ENCODE measurements at regions not wholly inside any gene's neighbourhood (a gene's known extent, or its start where the extent isn't known, plus 50 kb on each side); places are given as distances from the start of the nearest gene placed in this dataset.
A peak's percentile ranks its signal among the peaks of the same experiment; 100 is the strongest.
"Not testable (repeated sequence)": the region's sequence is repeated elsewhere in the genome, so short reads cannot be mapped to it uniquely, and the experiment has no call there.

DNA sequence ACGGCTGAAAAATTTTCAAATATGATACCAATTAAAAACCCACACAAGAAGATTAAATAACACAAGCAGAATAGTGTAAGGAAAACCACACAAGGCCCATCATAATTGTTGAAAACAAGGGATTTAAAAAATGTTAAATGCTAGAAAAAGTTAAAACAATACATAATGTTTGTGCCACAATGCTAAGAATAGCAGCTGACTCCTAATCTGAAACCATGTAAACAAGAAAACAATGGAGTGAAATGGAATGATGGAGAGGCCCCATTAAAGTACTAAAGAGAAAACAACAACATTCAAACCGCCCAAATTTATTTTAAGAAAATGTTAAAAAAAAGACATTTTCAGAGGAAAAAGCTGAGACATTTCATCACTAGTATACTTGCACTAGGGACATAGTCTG lies 663.6 kb upstream of the NCAM2 start:
- DNase-seq = no peak

DNA sequence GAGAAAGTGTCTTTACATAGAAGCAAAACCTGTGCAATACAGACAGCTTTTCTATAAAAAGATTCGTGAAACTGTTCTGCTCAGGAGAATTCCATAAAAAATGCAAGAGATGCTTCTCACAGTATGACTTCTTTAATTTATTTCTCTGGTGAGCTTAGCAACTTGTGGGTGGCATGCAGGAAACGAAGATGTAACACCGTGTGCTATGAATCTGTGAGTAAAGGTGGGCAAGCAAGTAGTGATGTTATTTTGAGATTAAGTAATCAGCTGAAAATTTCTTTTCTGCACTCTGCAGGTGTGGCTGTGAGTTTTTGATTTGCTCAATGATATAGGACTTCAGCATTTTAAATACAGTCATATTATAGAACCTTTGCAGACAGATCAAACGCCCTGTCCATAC lies 656.8 kb upstream of the NCAM2 start:
- peak in 1 of 51 donors; percentile 14 for DNase-seq

GRCh38 chr21:20343186-20343585 lies 655.0 kb upstream of the NCAM2 start:
- DNase-seq = no peak

DNA sequence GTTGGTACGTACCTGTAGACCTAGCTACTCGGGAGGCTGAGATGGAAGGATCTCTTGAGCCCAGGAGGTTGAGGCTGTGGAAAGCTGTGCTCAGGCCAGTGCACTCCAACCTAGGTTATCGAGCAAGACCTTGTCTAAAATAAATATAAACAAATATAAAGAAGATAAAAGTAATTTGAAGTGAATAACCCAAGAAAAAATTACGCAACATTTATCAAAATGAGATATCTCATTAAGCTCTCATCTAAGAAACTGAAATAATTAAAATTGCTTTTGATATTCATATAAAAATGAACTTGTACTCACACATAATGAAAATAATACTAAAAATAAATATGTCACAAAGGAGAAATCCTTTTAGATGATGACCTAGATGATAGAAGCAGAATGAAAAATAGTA lies 647.1 kb upstream of the NCAM2 start:
- no peak for DNase-seq

GRCh38 chr21:20353351-20353750 lies 644.9 kb upstream of the NCAM2 start:
- no peak for DNase-seq

DNA sequence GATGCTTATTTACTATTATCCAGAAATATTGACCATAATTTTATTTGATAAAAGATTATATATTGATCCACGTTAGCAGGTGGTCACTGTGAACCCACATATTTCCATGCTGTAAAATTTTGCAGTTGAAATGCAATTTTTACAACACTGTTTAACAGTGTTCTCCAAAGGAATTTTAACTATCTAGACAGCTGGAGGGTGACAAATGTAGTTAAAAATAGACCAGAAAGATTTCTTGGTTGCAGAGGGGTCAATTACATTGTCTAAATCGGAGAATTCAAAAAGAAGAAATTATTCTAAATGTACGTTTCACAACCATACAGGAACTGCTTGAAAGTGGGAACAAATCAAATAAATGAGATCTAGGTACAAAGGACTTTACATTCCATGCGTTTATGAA lies 625.2 kb upstream of the NCAM2 start:
- DNase-seq = no peak

- DNase-seq = no peak
These were observed 621.0 kb upstream of the NCAM2 start for GRCh38 chr21:20377250-20377649.

DNA sequence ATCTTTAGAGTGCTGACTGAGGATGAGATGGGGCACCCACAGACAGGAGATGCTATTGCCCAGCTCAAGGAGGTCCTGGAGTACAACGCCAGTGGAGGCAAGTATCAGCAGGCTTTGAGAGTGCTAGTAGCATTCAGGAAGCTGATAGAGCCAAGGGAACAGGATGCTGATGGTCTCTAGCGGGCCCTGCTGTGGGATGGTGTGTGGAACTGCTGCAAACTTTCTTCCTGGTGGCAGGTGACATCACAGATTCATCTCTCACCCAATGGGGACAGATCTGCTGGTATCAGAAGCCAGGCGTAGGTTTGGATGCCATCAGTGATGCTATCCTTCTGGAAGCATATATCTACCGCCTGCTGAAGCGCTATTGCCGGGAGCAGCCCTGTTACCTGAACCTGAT lies 609.8 kb upstream of the NCAM2 start:
- no peak for DNase-seq

- DNase-seq = no peak
These were observed 601.4 kb upstream of the NCAM2 start for GRCh38 chr21:20396798-20397197.

- DNase-seq = no peak
These were observed 593.3 kb upstream of the NCAM2 start for GRCh38 chr21:20404915-20405314.

- no peak for DNase-seq
These were observed 579.9 kb upstream of the NCAM2 start for GRCh38 chr21:20418353-20418752.

- DNase-seq = no peak
These were observed 578.4 kb upstream of the NCAM2 start for GRCh38 chr21:20419772-20420171.

DNA sequence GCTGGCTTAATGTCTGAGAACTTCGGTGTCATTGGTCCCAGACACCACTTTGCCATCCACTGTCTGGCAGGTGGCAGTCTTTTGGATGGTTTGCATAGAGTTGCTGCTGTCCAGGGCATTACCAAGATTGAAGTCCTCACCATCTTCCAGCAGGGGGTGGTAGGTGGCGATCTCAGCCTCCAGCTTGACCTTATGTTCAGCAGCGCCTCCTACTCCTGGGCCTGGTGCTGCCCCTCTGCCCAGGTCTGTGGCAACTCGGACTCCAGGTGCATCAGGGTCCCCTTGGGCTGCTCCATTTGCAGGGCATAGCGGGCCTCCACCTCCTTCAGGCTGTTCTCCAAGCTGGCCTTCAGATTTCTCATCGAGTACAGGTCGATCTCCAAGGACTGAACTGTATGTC lies 573.3 kb upstream of the NCAM2 start:
- DNase-seq = no peak

DNA sequence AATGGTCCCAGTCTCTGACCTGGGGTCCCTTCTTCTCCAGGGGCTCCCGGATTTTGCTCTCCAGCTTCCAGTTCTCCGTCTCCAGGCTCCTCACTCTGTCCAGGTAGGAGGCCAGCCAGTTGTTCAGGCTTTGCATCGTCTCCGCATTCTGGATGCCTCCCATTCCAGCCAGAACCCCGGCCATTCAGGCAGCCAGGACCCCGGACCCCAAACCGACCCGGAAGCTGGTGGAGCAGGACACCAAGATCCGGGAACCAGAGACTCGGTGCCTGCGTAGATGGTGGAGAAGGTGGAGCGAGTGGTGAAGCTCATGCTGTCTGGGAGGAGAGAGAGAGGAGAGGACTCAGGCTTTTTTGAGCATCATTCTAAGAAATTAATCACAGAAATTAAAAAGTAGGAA lies 572.4 kb upstream of the NCAM2 start:
- DNase-seq = peak in 1 of 51 donors; percentile 1

DNA sequence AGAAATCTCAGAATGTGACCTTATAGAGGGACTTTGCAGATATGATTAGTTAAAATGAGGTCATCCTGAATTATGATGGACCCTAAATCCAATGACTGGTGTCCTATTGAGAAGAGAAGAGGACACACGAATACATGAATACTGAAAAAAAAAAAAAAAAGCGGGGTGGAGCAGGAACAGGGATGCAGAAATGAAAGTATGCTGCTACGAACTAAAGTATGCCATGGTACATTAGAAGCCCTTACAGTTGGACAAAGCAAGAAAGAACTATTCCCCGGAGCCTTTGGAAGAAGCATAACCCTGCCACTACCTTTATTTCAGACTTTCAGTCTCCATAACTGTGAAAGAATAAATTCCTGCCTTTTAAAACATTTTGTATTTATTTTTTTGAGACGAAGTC lies 557.9 kb upstream of the NCAM2 start:
- DNase-seq = no peak

DNA sequence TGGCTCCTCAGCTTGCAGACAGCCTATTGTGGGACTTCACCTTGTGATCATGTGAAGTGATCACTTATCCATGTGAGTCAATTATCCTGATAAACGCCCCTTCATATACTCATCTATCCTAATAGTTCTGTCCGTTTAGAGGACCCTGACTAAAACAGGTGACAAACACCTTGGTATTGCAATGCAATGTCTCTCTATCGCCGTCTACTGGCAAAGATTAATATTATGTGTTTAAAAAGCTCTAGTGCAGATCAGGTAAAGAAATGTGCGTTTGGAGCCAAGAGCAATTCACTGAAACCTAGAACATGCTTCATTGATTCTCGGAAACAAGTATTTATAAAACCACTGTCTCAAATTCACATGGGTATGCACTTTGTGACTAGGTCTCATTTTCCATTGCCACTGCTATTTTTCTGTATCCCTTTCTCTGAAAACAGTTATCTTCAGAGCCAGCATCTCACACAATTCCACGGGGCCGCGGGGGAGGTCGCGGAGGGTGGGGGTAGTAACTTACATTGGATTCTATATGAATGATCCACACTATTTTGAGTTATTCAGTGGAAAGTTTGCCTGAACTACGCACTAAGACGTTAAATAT lies 554.6 kb upstream of the NCAM2 start:
- DNase-seq = no peak

- DNase-seq = no peak
These were observed 552.2 kb upstream of the NCAM2 start for GRCh38 chr21:20445971-20446370.

- no peak for DNase-seq
These were observed 547.2 kb upstream of the NCAM2 start for GRCh38 chr21:20451046-20451445.

GRCh38 chr21:20452935-20453334 lies 545.3 kb upstream of the NCAM2 start:
- DNase-seq = no peak

DNA sequence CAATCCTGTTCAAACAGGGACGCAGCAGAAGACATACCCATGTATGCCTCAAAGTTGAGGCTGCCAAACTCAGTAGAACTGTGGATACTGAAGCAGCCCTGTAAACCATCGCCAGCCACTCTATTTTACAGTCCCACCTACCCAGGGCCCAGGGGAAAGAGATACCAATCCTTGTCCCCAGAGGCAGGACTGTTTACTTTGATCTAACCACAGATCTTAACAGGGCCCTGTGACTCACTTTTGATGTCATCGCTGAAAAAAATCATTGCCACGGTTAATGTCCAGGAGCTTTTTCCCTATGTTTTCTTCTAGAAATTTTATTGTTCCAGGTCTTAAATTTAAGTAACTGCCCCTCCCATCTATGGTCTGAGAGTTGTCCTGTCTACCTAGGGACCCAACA lies 538.4 kb upstream of the NCAM2 start:
- no peak for DNase-seq

DNA sequence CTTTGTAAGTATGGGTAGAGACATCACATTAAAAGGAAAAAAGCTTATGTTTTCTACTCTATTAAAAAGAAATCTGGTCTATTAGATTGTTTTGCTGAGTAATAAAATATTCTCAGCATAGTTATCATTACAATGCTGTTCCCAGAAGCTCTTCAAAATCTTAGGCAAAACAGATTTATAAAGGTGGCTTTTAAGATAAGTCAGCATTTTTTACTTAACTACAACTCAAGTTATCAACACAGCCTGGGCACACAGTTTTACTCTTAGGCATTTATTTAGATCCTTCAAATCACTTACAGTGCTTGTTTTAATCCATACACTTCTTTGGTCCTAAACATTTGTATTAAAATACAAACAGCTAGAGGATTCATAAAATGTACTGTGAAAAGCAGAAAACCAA lies 534.8 kb upstream of the NCAM2 start:
- no peak for DNase-seq

DNA sequence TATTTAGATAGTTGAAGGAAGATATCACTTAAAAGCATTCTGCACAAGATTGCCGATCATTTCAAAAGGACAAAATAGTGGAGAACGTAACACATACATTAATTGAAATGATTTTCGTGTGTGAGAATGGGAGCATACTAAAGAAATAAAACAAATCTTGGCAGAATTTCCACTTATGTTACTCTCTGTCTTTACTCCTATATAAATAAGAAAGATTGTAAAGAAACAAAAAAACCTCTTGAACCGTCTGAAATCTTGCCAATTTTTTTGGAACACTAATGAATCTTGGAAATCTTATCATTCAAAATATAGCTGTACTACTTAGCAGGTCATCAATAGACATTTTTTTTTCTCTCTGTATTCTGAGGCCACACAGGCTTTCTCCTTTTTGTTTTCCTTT lies 528.8 kb upstream of the NCAM2 start:
- DNase-seq = no peak

DNA sequence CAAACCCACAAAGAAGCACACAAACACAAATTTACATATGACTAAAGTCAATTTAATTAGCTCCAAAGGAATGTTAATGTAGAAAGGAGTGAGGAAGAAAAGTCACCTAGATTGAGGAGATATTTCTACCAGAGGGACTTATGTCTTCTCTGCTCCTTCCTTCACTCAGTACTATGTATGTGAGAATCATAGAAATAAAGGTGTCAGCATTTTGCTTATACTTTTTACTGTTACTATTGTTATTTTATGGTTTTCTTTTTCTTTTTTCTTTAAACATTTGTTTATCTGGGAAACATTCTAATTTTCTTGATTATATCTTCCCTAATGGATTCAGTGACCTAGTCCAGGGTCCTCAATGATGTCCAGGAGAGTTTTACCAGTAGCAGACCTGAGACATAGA lies 511.9 kb upstream of the NCAM2 start:
- no peak for DNase-seq

DNA sequence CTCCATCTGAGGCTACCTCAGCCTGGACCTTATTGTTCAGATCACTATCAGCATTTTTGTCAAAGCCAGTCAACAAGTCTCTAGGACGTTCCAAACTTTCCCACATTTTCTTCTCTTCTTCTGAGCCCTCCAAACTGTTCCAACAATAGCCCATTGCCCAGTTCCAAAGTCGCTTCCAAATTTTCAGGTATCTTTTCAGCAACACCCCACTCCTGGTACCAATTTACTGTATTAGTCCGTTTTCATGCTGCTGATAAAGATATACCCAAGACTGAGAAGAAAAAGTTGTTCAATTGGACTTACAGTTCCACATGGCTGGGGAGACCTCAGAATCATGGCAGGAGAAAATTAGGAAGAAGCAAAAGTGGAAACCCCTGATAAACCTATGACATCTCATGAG lies 495.3 kb upstream of the NCAM2 start:
- not testable (repeated sequence) for DNase-seq

DNA sequence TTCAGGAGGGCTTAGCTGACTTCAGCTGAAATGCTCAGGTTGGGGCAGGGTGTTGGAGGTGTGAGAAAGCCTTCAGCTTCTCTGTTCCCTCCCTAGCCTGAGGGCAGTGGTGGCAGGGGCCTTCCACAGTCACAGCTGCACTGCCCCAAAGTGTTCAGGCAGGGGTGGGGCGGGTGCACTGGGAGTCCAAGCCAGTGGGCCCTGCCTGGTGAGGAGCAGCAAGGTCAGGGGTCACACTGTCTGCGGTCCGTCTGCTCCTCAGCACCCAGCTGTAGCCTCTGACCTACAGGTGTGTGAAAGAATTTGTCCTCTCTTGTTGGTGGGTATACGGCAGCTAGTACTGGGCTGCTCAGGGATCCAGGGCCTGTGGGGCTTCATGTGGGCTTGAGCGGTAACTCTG lies 490.4 kb upstream of the NCAM2 start:
- no peak for DNase-seq
